ENCODE measurements at regions not wholly inside any gene's neighbourhood (a gene's known extent, or its start where the extent isn't known, plus 50 kb on each side); places are given as distances from the start of the nearest gene placed in this dataset.

- TF ChIP-seq, protein P1, sequence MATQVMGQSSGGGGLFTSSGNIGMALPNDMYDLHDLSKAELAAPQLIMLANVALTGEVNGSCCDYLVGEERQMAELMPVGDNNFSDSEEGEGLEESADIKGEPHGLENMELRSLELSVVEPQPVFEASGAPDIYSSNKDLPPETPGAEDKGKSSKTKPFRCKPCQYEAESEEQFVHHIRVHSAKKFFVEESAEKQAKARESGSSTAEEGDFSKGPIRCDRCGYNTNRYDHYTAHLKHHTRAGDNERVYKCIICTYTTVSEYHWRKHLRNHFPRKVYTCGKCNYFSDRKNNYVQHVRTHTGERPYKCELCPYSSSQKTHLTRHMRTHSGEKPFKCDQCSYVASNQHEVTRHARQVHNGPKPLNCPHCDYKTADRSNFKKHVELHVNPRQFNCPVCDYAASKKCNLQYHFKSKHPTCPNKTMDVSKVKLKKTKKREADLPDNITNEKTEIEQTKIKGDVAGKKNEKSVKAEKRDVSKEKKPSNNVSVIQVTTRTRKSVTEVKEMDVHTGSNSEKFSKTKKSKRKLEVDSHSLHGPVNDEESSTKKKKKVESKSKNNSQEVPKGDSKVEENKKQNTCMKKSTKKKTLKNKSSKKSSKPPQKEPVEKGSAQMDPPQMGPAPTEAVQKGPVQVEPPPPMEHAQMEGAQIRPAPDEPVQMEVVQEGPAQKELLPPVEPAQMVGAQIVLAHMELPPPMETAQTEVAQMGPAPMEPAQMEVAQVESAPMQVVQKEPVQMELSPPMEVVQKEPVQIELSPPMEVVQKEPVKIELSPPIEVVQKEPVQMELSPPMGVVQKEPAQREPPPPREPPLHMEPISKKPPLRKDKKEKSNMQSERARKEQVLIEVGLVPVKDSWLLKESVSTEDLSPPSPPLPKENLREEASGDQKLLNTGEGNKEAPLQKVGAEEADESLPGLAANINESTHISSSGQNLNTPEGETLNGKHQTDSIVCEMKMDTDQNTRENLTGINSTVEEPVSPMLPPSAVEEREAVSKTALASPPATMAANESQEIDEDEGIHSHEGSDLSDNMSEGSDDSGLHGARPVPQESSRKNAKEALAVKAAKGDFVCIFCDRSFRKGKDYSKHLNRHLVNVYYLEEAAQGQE (IDR thresholded peaks at IDR 0.05; ENCODE audit: insufficient read depth in 1 of 2, low read depth in 2 of 2, low read length in 1 of 2), result no peak
- TF ChIP-seq, protein P2, sequence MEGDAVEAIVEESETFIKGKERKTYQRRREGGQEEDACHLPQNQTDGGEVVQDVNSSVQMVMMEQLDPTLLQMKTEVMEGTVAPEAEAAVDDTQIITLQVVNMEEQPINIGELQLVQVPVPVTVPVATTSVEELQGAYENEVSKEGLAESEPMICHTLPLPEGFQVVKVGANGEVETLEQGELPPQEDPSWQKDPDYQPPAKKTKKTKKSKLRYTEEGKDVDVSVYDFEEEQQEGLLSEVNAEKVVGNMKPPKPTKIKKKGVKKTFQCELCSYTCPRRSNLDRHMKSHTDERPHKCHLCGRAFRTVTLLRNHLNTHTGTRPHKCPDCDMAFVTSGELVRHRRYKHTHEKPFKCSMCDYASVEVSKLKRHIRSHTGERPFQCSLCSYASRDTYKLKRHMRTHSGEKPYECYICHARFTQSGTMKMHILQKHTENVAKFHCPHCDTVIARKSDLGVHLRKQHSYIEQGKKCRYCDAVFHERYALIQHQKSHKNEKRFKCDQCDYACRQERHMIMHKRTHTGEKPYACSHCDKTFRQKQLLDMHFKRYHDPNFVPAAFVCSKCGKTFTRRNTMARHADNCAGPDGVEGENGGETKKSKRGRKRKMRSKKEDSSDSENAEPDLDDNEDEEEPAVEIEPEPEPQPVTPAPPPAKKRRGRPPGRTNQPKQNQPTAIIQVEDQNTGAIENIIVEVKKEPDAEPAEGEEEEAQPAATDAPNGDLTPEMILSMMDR (IDR thresholded peaks at IDR 0.05), result no peak
- TF ChIP-seq SIN3A (IDR thresholded peaks at IDR 0.05; ENCODE audit: borderline replicate concordance, insufficient read depth, low read depth, low read length), result no peak
Measured at GRCh38 chr1:79478728-79479373, 472.3 kb upstream of the ADGRL4 start.

All from Panc1 (cell line).